Hepatocyte (in vitro differentiated cells): ENCODE measurements at regions not wholly inside any gene's neighbourhood (a gene's known extent, or its start where the extent isn't known, plus 50 kb on each side); places are given as distances from the start of the nearest gene placed in this dataset.

Source experiments
- DNase-seq: peaks from one replicate; pipeline ENCODE4 v3.0.0-alpha.2; 2016; ENCODE audit warnings: low spot score
- H2AFZ ChIP-seq: fragments of 200-600 bp; sonication (generic); 2 replicates; pipeline ENCODE4 v1.6.0; 2016; ENCODE audit warnings: antibody characterized with exemption, mild to moderate bottlenecking
- H3K27ac ChIP-seq: fragments of 200-600 bp; sonication (generic); 2 replicates; pipeline ENCODE4 v1.5.1; 2016; ENCODE audit warnings: mild to moderate bottlenecking
- H3K27me3 ChIP-seq: fragments of 200-600 bp; sonication (generic); 2 replicates; pipeline ENCODE4 v1.6.1; 2016
- H3K36me3 ChIP-seq: fragments of 200-600 bp; sonication (generic); replicated peaks from 2 replicates; pipeline ENCODE4 v1.5.1; 2016; ENCODE audit warnings: low read depth; ENCODE audit not compliant: insufficient read depth
- H3K4me1 ChIP-seq: fragments of 200-600 bp; sonication (generic); 2 replicates; pipeline ENCODE4 v1.5.1; 2016; ENCODE audit warnings: mild to moderate bottlenecking, moderate library complexity; ENCODE audit not compliant: insufficient read depth
- H3K4me2 ChIP-seq: fragments of 200-600 bp; sonication (generic); 2 replicates; pipeline ENCODE4 v1.6.0; 2016
- H3K4me3 ChIP-seq: fragments of 200-600 bp; sonication (generic); 2 replicates; pipeline ENCODE4 v1.5.1; 2016; ENCODE audit warnings: mild to moderate bottlenecking
- H3K79me2 ChIP-seq: fragments of 200-600 bp; sonication (generic); 2 replicates; pipeline ENCODE4 v1.6.0; 2017; ENCODE audit warnings: mild to moderate bottlenecking
- H3K9me2 ChIP-seq: fragments of 200-600 bp; sonication (generic); replicated peaks from 2 replicates; pipeline ENCODE4 v1.6.0; 2017; ENCODE audit warnings: mild to moderate bottlenecking; ENCODE audit not compliant: insufficient read depth
- H3K9me3 ChIP-seq: fragments of 200-600 bp; sonication (generic); 2 replicates; pipeline ENCODE4 v1.5.1; 2016; ENCODE audit warnings: low read depth, mild to moderate bottlenecking
- H4K20me1 ChIP-seq: fragments of 200-600 bp; sonication (generic); 2 replicates; pipeline ENCODE4 v1.6.0; 2016; ENCODE audit warnings: mild to moderate bottlenecking; ENCODE audit not compliant: insufficient read depth, poor library complexity, severe bottlenecking
- CTCF ChIP-seq: fragments of 200-600 bp; sonication (generic); IDR thresholded peaks from 2 replicates; pipeline ENCODE4 v1.5.1; 2016; ENCODE audit warnings: antibody characterized with exemption, mild to moderate bottlenecking; ENCODE audit not compliant: poor library complexity
- EZH2 ChIP-seq: fragments of 200-600 bp; sonication (generic); IDR thresholded peaks from 2 replicates; pipeline ENCODE4 v1.6.1; 2016; ENCODE audit warnings: antibody characterized with exemption, mild to moderate bottlenecking, borderline replicate concordance
- EZH2phosphoT487 ChIP-seq: fragments of 200-600 bp; sonication (generic); IDR thresholded peaks from one replicate; pipeline ENCODE4 v1.6.1; 2018; ENCODE audit warnings: antibody characterized with exemption, mild to moderate bottlenecking, low read depth, moderate library complexity; ENCODE audit not compliant: unreplicated experiment, severe bottlenecking
- WGBS: methylation state at CpG from one replicate; pipeline ENCODE4 v1.1.6; 2016; ENCODE audit warnings: low lambda C conversion rate; ENCODE audit errors: missing lambda C conversion rate; 5-methylcytosine and 5-hydroxymethylcytosine counted together

GRCh38 chr7:121603886-121604285 is 207.8 kb upstream of the FAM3C start:
- Histone ChIP-seq H3K4me1 (peaks cover 14% of the 10 kb centered on the region), H3K36me3 (no peaks in the 10 kb centered on the region), H3K4me3 (no peak overlapping the region), H4K20me1 (no peaks in the 10 kb centered on the region), H3K27me3 (no peaks in the 10 kb centered on the region), H3K79me2 (no peaks in the 10 kb centered on the region), H3K9me3 (no peaks in the 10 kb centered on the region), H3K4me2 (peak overlapping the region; percentile 16), H3K27ac (no peak overlapping the region), H2AFZ (no peak overlapping the region), H3K9me2 (no peaks in the 10 kb centered on the region)
- DNase-seq = no peak
- WGBS = 45% methylated on average over 2 of the region's 2 CpGs
- TF ChIP-seq CTCF = no peak
- TF ChIP-seq EZH2 = no peak
- no peak for TF ChIP-seq EZH2phosphoT487

GRCh38 chr7:121599887-121600286 is 203.8 kb upstream of the FAM3C start:
- Histone ChIP-seq H4K20me1 (no peaks in the 10 kb centered on the region), H3K27me3 (no peaks in the 10 kb centered on the region), H2AFZ (no peak overlapping the region), H3K79me2 (no peaks in the 10 kb centered on the region), H3K4me3 (no peak overlapping the region), H3K9me3 (no peaks in the 10 kb centered on the region), H3K27ac (no peak overlapping the region), H3K4me2 (no peak overlapping the region), H3K4me1 (peaks cover 4% of the 10 kb centered on the region), H3K9me2 (no peaks in the 10 kb centered on the region), H3K36me3 (no peaks in the 10 kb centered on the region)
- 89% methylated on average over 1 of the region's 1 CpG for WGBS
- DNase-seq = no peak
- no peak for TF ChIP-seq EZH2phosphoT487
- no peak for TF ChIP-seq EZH2
- TF ChIP-seq CTCF = no peak

GRCh38 chr7:121595758-121596696 is 199.9 kb upstream of the FAM3C start:
- Histone ChIP-seq H3K79me2 (no peaks in the 10 kb centered on the region), H4K20me1 (no peaks in the 10 kb centered on the region), H3K9me3 (no peaks in the 10 kb centered on the region), H3K4me1 (no peaks in the 10 kb centered on the region), H2AFZ (no peak overlapping the region), H3K4me2 (no peak overlapping the region), H3K36me3 (no peaks in the 10 kb centered on the region), H3K27ac (no peak overlapping the region), H3K4me3 (no peak overlapping the region), H3K9me2 (no peaks in the 10 kb centered on the region), H3K27me3 (no peaks in the 10 kb centered on the region)
- TF ChIP-seq EZH2phosphoT487 = no peak
- no peak for TF ChIP-seq EZH2
- no peak for TF ChIP-seq CTCF
- no peak for DNase-seq
- WGBS = 93% methylated on average over 5 of the region's 5 CpGs
